ENCODE measurements at regions not wholly inside any gene's neighbourhood (a gene's known extent, or its start where the extent isn't known, plus 50 kb on each side); places are given as distances from the start of the nearest gene placed in this dataset.

DNA sequence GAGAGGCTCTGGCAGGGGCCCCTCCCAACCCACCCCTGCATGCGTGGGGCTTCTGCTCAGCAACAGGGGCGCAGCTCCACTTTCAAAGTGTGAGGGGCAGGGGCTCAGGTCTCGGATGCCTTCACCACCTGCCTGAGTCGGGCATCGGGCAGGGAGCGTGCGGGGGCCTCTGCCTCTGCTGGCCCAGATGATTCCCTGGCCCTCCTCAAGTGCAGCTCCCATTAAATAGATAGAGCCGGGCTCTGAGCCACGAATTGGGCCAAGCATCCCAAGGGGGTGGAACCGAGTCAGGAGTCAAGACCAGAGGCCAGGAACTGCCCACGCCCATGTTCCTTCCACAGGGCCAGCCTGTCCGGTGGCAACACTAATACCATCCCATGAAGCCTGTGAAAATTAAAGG, 108.9 kb upstream of the FAM20C start:
- no peak for DNase-seq (ENCODE audit: low read depth)
- no peak overlapping the region for H3K4me3 ChIP-seq (ENCODE audit: low read depth, low read length)
- TF ChIP-seq, protein P1, sequence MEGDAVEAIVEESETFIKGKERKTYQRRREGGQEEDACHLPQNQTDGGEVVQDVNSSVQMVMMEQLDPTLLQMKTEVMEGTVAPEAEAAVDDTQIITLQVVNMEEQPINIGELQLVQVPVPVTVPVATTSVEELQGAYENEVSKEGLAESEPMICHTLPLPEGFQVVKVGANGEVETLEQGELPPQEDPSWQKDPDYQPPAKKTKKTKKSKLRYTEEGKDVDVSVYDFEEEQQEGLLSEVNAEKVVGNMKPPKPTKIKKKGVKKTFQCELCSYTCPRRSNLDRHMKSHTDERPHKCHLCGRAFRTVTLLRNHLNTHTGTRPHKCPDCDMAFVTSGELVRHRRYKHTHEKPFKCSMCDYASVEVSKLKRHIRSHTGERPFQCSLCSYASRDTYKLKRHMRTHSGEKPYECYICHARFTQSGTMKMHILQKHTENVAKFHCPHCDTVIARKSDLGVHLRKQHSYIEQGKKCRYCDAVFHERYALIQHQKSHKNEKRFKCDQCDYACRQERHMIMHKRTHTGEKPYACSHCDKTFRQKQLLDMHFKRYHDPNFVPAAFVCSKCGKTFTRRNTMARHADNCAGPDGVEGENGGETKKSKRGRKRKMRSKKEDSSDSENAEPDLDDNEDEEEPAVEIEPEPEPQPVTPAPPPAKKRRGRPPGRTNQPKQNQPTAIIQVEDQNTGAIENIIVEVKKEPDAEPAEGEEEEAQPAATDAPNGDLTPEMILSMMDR (IDR thresholded peaks at IDR 0.05; ENCODE audit: insufficient read depth, low read length), result no peak

DNA sequence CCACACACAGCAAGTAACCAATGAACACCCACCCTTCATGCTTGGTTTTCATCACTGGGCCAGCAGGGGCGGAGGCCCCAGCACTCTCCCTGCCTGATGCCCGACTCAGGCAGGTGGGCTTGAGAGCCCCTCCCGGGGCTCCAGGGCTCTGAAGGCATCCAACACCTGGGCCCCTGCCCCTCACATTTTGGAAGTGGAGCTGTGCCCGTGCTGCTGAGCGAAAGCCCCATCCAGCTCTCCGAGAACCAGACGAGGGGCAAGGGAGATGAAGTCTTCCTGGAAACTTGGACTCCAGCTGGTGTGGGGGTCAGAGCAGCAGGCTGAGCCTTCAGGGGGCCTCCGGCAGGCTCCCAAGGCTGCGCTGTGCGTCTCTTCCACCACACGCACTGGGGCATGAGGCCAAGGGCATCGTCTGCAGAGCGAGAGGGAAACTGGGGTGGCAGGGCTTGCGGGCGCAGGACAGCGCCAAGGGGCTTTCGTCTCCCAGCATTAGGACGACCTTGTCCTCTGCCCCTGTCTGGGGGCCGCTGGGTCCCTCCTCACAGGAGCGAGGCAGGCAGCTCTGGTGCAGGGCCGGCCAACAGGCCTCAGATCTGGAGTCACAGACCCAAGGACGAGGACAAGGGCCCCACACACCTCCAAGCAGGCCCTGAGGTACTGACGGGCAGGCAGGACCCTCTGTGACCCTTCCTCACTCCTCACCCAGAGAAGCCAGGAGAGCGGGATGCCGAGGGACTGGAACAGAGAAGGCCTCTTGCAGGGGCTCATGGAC, 108.3 kb upstream of the FAM20C start:
- no peak overlapping the region for H3K4me3 ChIP-seq (ENCODE audit: low read depth, low read length)
- no peak for DNase-seq (ENCODE audit: low read depth)

DNA sequence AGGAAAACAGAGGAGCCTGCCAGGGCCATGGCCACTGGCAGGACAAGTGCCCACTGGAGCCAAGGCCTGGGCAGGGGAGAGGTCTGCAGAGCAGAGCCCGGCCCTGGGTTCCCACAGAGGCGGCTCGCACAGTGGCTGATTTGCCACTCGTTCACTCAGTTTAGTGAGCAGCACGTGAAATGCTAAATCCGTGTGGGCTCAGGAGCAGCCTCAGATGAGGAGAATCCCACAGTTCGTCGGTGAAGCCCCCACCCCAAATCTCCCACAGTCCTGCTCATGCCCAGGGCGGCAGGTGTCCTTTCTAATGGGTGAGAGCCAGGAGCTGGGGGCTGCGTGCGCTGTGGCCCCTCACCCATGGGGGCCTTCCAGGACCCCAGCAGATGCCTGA, 107.7 kb upstream of the FAM20C start:
- TF ChIP-seq, protein P1 (IDR thresholded peaks at IDR 0.05; ENCODE audit: insufficient read depth, low read length), result no peak
- DNase-seq (ENCODE audit: low read depth), result no peak
- no peak overlapping the region for H3K4me3 ChIP-seq (ENCODE audit: low read depth, low read length)

More for the DNA sequence above, 108.3 kb upstream of the FAM20C start:
- TF ChIP-seq, protein P1 (IDR thresholded peaks at IDR 0.05; ENCODE audit: insufficient read depth, low read length), result no peak

DNA sequence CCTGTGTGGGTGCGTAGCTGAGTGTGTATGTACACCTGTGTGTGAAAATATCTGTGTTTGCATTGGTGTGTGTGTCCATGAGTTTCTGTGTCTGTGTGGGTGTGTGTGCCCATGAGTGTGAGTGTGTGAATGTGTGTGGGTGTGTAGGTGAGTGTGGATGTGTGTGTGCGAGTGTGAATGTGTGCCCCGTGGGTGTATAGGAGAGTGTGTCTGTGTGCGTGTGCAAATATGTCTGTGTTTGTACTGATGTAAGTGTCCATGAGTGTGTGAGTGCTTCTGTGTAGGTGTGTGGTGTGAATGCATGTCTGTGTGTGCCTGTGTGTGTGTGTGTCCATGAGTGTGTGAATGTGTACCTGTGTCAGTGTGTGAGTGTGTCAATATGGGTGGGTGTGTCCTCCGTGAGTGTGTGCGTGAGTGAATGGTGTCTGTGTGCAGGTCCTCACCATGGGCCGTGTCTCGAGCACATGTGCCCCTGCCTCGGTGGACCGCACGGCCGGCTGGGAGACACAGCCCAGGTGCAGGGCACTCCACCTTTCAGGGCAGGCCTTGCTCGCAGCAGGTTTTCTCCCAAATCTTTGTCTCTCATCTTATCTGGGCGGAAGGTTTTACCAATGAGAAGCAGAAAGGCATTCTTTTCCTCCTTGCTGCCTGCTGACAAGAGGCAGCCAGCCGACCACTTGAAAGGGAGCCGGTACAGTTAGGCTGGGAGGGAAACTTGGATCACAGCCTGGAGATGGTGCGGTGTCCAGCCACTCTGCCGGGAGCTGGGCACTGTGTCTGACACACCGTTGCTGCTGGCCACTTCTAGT, 107.1 kb upstream of the FAM20C start:
- no peak overlapping the region for H3K4me3 ChIP-seq (ENCODE audit: low read depth, low read length)
- peak; percentile 63 for DNase-seq (ENCODE audit: low read depth)
- TF ChIP-seq, protein P1 (IDR thresholded peaks at IDR 0.05; ENCODE audit: insufficient read depth, low read length), result no peak

DNA sequence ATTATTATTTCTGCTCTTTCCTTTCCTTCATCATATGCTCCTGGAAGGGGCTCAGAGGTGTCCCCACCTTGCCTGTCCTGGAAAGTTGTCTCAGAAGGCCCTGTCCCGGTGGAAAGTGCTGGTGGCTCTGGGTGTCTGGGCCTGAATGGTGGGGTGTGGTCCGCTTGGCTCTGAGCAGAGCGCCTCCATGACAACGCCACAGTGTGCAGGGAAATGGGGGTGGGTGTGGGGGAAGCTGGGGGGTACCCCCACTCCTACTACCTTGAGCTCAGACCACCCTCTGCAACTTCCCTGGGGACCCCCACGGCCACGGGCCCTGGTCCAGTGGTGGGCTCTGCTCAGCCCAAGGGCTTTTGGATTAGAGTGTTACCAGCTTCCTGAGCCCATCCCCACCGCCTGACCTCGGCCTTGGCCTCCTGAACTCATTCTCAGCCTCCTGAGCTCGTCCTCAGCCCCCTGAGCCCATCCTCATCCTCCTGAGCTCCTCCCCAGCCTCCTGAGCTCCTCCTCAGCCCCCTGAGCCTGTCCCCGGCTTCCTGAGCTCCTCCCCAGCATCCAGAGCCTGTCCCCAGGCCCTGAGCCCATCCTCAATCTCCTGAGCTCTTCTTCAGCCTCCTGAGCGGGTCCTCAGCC, 106.4 kb upstream of the FAM20C start:
- TF ChIP-seq, protein P1 (IDR thresholded peaks at IDR 0.05; ENCODE audit: insufficient read depth, low read length), result no peak
- H3K4me3 ChIP-seq (ENCODE audit: low read depth, low read length), result no peak overlapping the region
- DNase-seq (ENCODE audit: low read depth), result no peak

DNA sequence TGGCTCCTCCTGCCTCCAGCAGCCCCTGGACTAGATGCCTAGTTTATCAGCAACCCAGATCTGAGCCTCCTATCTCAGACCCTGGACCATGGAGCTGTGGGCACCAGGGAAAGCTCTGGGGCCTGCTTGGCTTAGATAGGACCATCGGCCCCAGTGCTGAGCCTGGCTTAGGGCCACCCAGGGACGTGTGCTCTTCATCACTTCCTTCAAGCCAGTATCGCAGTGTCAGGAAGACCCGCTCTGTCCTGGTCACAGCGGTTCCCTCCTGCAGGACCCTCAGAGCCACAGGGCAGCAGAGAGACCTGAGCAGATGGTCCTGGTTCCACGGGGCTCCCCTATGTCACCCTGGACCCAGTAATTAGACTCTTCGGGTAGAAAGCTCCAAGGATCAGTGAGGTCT, 105.7 kb upstream of the FAM20C start:
- no peak overlapping the region for H3K4me3 ChIP-seq (ENCODE audit: low read depth, low read length)
- TF ChIP-seq, protein P1 (IDR thresholded peaks at IDR 0.05; ENCODE audit: insufficient read depth, low read length), result no peak
- DNase-seq (ENCODE audit: low read depth), result no peak
